Adrenal gland (tissue), 5 donors: ENCODE measurements at regions not wholly inside any gene's neighbourhood (a gene's known extent, or its start where the extent isn't known, plus 50 kb on each side); places are given as distances from the start of the nearest gene placed in this dataset.

Experiments used
- POLR2A ChIP-seq, 2 donors: fragments of 450-650 bp; IDR thresholded peaks; one replicate each; pipeline ENCODE4 v1.6.1; 2017; ENCODE audit warnings: antibody characterized with exemption in 2 of 2, mild to moderate bottlenecking in 2 of 2, moderate library complexity in 1 of 2
- TF ChIP-seq, protein P1 (sequence below), 6 experiments: fragments of 450-650 bp in 4 of 6; fragments of 200-600 bp in 2 of 6; sonication (generic) in 1 of 6; IDR thresholded peaks; 1 replicate in 5 of 6; 2 replicates in 1 of 6; pipeline versions ENCODE4 v1.5.1 to v1.8.0; 2016 to 2021; ENCODE audit warnings: antibody characterized with exemption in 6 of 6, mild to moderate bottlenecking in 2 of 6, moderate library complexity in 1 of 6
- donor health status: DM: no; HTN: no; CAD: no.

- TF ChIP-seq, protein P1, sequence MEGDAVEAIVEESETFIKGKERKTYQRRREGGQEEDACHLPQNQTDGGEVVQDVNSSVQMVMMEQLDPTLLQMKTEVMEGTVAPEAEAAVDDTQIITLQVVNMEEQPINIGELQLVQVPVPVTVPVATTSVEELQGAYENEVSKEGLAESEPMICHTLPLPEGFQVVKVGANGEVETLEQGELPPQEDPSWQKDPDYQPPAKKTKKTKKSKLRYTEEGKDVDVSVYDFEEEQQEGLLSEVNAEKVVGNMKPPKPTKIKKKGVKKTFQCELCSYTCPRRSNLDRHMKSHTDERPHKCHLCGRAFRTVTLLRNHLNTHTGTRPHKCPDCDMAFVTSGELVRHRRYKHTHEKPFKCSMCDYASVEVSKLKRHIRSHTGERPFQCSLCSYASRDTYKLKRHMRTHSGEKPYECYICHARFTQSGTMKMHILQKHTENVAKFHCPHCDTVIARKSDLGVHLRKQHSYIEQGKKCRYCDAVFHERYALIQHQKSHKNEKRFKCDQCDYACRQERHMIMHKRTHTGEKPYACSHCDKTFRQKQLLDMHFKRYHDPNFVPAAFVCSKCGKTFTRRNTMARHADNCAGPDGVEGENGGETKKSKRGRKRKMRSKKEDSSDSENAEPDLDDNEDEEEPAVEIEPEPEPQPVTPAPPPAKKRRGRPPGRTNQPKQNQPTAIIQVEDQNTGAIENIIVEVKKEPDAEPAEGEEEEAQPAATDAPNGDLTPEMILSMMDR (IDR thresholded peaks at IDR 0.05), result no peak
- no peak for TF ChIP-seq POLR2A (IDR thresholded peaks at IDR 0.05)
Measured at GRCh38 chr12:115438314-115438713, 754.3 kb upstream of the TBX3 start.
